KMS-11 (cell line): ENCODE measurements at regions not wholly inside any gene's neighbourhood (a gene's known extent, or its start where the extent isn't known, plus 50 kb on each side); places are given as distances from the start of the nearest gene placed in this dataset.

Experiments used
- H2AFZ ChIP-seq: fragments of 200-600 bp; sonication (generic); 2 replicates; pipeline ENCODE4 v1.6.1; 2016; ENCODE audit warnings: antibody characterized with exemption, mixed run types, low read depth
- H3K27ac ChIP-seq: fragments of 200-600 bp; sonication (generic); 2 replicates; pipeline ENCODE4 v1.6.1; 2016; ENCODE audit warnings: mild to moderate bottlenecking, mixed run types
- H3K27me3 ChIP-seq: fragments of 200-600 bp; sonication (generic); 2 replicates; pipeline ENCODE4 v1.6.1; 2017; ENCODE audit warnings: mild to moderate bottlenecking, low read depth, mixed run types, moderate library complexity; ENCODE audit not compliant: insufficient read depth
- H3K36me3 ChIP-seq: fragments of 200-600 bp; sonication (generic); 2 replicates; pipeline ENCODE4 v1.6.1; 2017; ENCODE audit warnings: mild to moderate bottlenecking, mixed run types; ENCODE audit not compliant: insufficient read depth
- H3K4me1 ChIP-seq: fragments of 200-600 bp; sonication (generic); 2 replicates; pipeline ENCODE4 v1.6.1; 2016; ENCODE audit warnings: mild to moderate bottlenecking, low read depth, mixed run types; ENCODE audit not compliant: poor library complexity, severe bottlenecking
- H3K4me2 ChIP-seq: fragments of 200-600 bp; sonication (generic); 2 replicates; pipeline ENCODE4 v1.7.0; 2016; ENCODE audit warnings: mild to moderate bottlenecking, mixed run types
- H3K4me3 ChIP-seq: fragments of 200-600 bp; sonication (generic); IDR thresholded peaks from 2 replicates; pipeline ENCODE4 v1.6.1; 2017; ENCODE audit warnings: low read depth, low read length, mixed read lengths; ENCODE audit not compliant: insufficient read depth
- H3K79me2 ChIP-seq: fragments of 200-600 bp; sonication (generic); 2 replicates; pipeline ENCODE4 v1.6.1; 2016; ENCODE audit warnings: low read depth, mixed run types; ENCODE audit not compliant: insufficient read depth
- H3K9ac ChIP-seq: fragments of 200-600 bp; sonication (generic); 2 replicates; pipeline ENCODE4 v1.6.1; 2016; ENCODE audit warnings: mild to moderate bottlenecking, mixed run types
- H4K20me1 ChIP-seq: fragments of 200-600 bp; sonication (generic); 2 replicates; pipeline ENCODE4 v1.6.1; 2016; ENCODE audit warnings: mild to moderate bottlenecking, mixed run types; ENCODE audit not compliant: insufficient read depth
- TF ChIP-seq, protein P1 (sequence below): fragments of 200-600 bp; sonication (generic); conservative IDR thresholded peaks from 2 replicates; pipeline ENCODE4 v1.6.1; 2017; ENCODE audit warnings: low read depth, mild to moderate bottlenecking, antibody characterized with exemption, low read length, moderate library complexity, mixed read lengths

DNA sequence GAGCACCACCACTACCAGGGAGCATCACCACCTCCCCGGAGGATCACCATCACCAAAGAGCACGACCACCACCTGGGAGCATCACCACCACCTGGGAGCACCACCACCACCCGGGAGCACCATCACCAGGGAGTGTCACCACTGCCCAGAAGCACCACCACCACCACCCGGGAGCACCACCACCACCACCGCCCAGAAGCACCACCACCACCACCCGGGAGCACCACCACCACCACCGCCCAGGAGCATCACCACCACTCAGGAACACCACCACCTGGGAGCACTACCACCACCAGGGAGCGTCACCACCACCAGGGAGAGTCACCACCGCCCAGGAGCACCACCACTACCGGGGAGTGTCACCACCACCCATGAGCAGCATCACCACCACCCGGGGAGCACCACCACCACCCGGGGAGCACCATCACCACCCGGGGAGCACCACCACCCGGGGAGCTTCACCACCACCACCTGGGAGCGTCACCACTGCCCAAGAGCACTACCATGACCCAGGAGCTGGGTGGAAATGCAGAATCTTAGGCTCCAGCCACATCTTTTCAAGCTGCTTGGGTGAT, 237.3 kb downstream of the SOD2 start:
- no peaks in the 10 kb centered on the region for H3K79me2 ChIP-seq
- no peaks in the 10 kb centered on the region for H3K27me3 ChIP-seq
- no peak overlapping the region for H3K9ac ChIP-seq
- H3K4me2 ChIP-seq = no peak overlapping the region
- no peaks in the 10 kb centered on the region for H3K4me1 ChIP-seq
- H2AFZ ChIP-seq = no peak overlapping the region
- no peak overlapping the region for H3K27ac ChIP-seq
- no peak overlapping the region for H3K4me3 ChIP-seq
- H4K20me1 ChIP-seq = no peaks in the 10 kb centered on the region
- no peaks in the 10 kb centered on the region for H3K36me3 ChIP-seq
- TF ChIP-seq, protein P1, sequence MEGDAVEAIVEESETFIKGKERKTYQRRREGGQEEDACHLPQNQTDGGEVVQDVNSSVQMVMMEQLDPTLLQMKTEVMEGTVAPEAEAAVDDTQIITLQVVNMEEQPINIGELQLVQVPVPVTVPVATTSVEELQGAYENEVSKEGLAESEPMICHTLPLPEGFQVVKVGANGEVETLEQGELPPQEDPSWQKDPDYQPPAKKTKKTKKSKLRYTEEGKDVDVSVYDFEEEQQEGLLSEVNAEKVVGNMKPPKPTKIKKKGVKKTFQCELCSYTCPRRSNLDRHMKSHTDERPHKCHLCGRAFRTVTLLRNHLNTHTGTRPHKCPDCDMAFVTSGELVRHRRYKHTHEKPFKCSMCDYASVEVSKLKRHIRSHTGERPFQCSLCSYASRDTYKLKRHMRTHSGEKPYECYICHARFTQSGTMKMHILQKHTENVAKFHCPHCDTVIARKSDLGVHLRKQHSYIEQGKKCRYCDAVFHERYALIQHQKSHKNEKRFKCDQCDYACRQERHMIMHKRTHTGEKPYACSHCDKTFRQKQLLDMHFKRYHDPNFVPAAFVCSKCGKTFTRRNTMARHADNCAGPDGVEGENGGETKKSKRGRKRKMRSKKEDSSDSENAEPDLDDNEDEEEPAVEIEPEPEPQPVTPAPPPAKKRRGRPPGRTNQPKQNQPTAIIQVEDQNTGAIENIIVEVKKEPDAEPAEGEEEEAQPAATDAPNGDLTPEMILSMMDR = no peak

DNA sequence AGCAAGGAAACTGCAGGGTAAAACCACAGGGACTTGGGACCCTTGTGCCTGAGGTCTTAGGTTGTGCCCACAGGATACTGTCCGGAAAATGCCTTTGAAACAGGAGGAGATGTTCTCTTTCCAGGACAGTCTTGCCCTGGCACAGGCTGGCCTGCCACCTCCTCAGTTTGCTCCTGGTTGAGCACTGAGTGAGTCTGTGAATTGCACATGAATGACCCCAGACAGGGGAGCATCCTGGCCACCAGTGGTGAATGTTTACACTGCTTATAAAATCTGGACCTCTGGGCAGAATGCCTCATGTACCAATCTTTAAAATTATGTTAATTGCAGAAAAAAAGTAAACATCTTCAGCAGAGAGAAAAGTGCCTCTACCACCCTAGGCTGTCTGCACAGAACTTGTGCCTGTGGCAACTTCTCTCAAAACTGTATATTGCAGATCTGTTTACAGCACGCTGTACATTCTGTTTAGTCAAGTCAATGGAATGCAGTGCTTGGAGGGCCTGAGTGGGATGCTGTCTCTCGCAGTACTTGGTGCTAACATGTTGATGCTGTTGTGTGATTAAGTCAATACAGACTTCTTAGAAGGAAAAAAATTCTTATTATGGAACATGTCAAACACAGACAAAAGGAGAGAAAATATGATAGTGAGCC, 242.1 kb downstream of the SOD2 start:
- Histone ChIP-seq H3K27me3 (no peaks in the 10 kb centered on the region), H3K36me3 (no peaks in the 10 kb centered on the region), H2AFZ (no peak overlapping the region), H3K4me3 (no peak overlapping the region), H3K9ac (no peak overlapping the region), H3K79me2 (no peaks in the 10 kb centered on the region), H3K4me2 (no peak overlapping the region), H4K20me1 (no peaks in the 10 kb centered on the region), H3K27ac (no peak overlapping the region), H3K4me1 (no peaks in the 10 kb centered on the region)
- TF ChIP-seq, protein P1 = no peak

DNA sequence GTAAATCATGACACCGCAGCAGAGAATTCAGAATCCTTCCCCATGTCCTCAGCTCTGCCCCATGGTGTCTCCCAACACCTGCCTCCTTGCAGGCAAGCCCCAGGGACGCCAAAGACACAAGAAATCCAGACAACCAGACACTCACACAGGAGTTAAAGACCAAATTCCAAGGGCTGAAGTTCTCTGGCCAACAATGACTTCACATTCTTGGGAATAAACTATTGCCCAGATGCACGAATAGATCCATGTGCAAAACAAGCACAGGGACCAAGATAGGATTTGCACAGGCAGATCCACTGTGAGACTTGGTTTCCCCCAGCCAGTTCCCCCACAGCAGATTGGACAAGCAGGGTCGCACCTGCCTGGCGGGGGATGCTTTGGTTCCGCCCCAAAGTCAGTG, 246.7 kb downstream of the SOD2 start:
- H2AFZ ChIP-seq = no peak overlapping the region
- no peak overlapping the region for H3K4me2 ChIP-seq
- H3K9ac ChIP-seq = no peak overlapping the region
- TF ChIP-seq, protein P1 = no peak
- no peaks in the 10 kb centered on the region for H4K20me1 ChIP-seq
- no peak overlapping the region for H3K27ac ChIP-seq
- H3K36me3 ChIP-seq = no peaks in the 10 kb centered on the region
- no peak overlapping the region for H3K4me3 ChIP-seq
- no peaks in the 10 kb centered on the region for H3K27me3 ChIP-seq
- no peaks in the 10 kb centered on the region for H3K4me1 ChIP-seq
- H3K79me2 ChIP-seq = no peaks in the 10 kb centered on the region

- Histone ChIP-seq H3K27ac (no peak overlapping the region), H3K4me2 (no peak overlapping the region), H3K4me1 (no peaks in the 10 kb centered on the region), H3K36me3 (no peaks in the 10 kb centered on the region), H4K20me1 (no peaks in the 10 kb centered on the region), H3K27me3 (no peaks in the 10 kb centered on the region), H2AFZ (no peak overlapping the region), H3K4me3 (no peak overlapping the region), H3K79me2 (no peaks in the 10 kb centered on the region), H3K9ac (no peak overlapping the region)
- TF ChIP-seq, protein P1 = no peak
Observed at GRCh38 chr6:159445351-159445750, 247.7 kb downstream of the SOD2 start.
